ENCODE measurements at regions not wholly inside any gene's neighbourhood (a gene's known extent, or its start where the extent isn't known, plus 50 kb on each side); places are given as distances from the start of the nearest gene placed in this dataset.
A peak's percentile ranks its signal among the peaks of the same experiment; 100 is the strongest.

DNA sequence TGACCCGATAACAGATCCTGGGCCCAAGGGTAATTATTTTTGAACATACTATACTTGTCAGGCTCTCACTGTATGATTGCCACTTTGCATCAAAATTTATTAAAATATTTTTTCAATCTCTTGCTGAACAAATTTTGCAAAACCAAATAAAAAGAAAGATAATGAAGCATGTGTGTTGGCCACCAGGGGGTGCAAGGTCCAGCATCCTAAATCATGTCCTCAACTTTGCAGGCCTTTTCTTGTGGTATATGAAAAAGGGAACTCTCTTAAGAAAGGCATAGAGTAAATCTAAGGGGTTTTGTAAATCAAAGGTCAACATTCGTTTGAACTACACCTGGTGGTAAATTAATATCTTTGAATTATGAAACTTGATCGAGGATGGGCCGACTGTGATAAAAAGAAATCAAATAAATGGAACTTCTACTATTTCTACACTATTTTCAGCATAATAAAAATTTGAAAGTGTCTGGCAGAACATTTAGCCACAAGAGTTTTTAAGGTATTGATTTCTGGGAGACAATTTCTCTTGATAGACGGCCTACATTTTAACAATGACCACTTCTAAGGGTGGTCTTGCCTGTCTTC is 676.5 kb downstream of the DMRTA1 start:
- TF ChIP-seq, protein P1, sequence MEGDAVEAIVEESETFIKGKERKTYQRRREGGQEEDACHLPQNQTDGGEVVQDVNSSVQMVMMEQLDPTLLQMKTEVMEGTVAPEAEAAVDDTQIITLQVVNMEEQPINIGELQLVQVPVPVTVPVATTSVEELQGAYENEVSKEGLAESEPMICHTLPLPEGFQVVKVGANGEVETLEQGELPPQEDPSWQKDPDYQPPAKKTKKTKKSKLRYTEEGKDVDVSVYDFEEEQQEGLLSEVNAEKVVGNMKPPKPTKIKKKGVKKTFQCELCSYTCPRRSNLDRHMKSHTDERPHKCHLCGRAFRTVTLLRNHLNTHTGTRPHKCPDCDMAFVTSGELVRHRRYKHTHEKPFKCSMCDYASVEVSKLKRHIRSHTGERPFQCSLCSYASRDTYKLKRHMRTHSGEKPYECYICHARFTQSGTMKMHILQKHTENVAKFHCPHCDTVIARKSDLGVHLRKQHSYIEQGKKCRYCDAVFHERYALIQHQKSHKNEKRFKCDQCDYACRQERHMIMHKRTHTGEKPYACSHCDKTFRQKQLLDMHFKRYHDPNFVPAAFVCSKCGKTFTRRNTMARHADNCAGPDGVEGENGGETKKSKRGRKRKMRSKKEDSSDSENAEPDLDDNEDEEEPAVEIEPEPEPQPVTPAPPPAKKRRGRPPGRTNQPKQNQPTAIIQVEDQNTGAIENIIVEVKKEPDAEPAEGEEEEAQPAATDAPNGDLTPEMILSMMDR (IDR thresholded peaks at IDR 0.05) = peak; percentile 24 to 61 (median 53)
- TF ChIP-seq POLR2A (IDR thresholded peaks at IDR 0.05) = no peak

Measured in prostate gland (tissue), 2 donors.